ENCODE measurements at regions not wholly inside any gene's neighbourhood (a gene's known extent, or its start where the extent isn't known, plus 50 kb on each side); places are given as distances from the start of the nearest gene placed in this dataset.

- no peak for DNase-seq
- Histone ChIP-seq H3K36me3 (no peaks in the 10 kb centered on the region), H3K27ac (no peak overlapping the region), H3K9me3 (no peaks in the 10 kb centered on the region), H3K27me3 (no peaks in the 10 kb centered on the region), H3K4me1 (no peaks in the 10 kb centered on the region), H3K4me3 (no peak overlapping the region)
- in situ Hi-C loops (cut with MboI; ENCODE audit: low pct_ligation_motif_present in 1 of 4, low pct_unique_long_range_greater_than_20kb in 1 of 4, low sequenced_read_pairs in 3 of 4) = no loop called here
- WGBS, 2 donors (ENCODE audit: low coverage in 1 of 2) = 64 to 84% methylated on average over 2 to 3 of the region's 3 CpGs
- TF ChIP-seq CTCF (IDR thresholded peaks at IDR 0.05) (no peak), POLR2AphosphoS5 (IDR thresholded peaks at IDR 0.05) (no peak), POLR2A (IDR thresholded peaks at IDR 0.05) (no peak), EP300 (IDR thresholded peaks at IDR 0.05; ENCODE audit: low read depth) (no peak)
- intact Hi-C loops (cut with DNase I; ENCODE audit: low total_unique reads) = no loop called here
These were observed 831.6 kb upstream of the NDST4 start for GRCh38 chr4:115945026-115945425.

DNA sequence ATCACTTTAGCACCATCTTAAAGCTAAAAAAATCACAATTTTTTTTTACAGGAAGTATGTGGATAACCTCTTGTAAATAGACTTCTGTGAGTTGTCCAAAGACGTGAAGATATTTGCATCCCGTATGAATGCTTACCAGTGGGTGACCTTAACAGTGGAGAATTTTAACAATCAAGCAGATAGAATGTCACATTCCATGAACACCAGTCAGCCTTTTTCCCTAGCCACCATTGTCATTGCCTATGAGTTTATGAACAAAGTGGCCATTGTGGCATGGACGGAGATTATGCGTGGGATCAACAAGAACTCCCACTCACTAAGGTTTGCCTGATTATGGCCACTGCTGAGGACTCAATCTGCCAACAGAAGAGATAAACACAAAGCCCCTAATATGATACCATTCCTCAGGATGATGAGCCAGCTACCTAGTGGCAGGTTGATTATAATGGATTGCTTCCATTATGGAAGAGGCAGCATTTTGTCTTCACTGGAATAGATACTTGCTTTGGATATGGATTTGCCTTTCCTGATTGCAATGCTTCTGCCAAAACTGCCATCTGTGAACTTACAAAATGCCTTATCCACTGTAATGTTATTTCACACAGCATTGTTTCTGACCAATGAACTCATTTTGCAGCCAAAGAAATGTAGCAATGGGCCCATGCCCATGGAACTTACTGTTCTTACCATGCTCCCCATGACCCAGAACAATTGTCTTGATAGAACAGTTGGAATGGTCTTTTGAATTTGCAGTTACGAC is 830.9 kb upstream of the NDST4 start:
- intact Hi-C loops (cut with DNase I; ENCODE audit: low total_unique reads) (no loop called here), in situ Hi-C loops (cut with MboI; ENCODE audit: low pct_ligation_motif_present in 1 of 4, low pct_unique_long_range_greater_than_20kb in 1 of 4, low sequenced_read_pairs in 3 of 4) (no loop called here)
- DNase-seq = no peak
- Histone ChIP-seq H3K4me3 (no peak overlapping the region), H3K9me3 (no peaks in the 10 kb centered on the region), H3K27ac (no peak overlapping the region), H3K27me3 (no peaks in the 10 kb centered on the region), H3K36me3 (no peaks in the 10 kb centered on the region), H3K4me1 (no peaks in the 10 kb centered on the region)
- TF ChIP-seq CTCF (IDR thresholded peaks at IDR 0.05) = no peak
- TF ChIP-seq POLR2A (IDR thresholded peaks at IDR 0.05) = no peak
- no peak for TF ChIP-seq EP300 (IDR thresholded peaks at IDR 0.05; ENCODE audit: low read depth)
- WGBS, 2 donors (ENCODE audit: low coverage in 1 of 2) = 89 to 94% methylated on average over 3 to 5 of the region's 5 CpGs

GRCh38 chr4:115938764-115939443 is 825.5 kb upstream of the NDST4 start:
- H3K4me3 ChIP-seq = no peak overlapping the region
- in situ Hi-C loops (cut with MboI; ENCODE audit: low pct_ligation_motif_present in 1 of 4, low pct_unique_long_range_greater_than_20kb in 1 of 4, low sequenced_read_pairs in 3 of 4) (no loop called here), intact Hi-C loops (cut with DNase I; ENCODE audit: low total_unique reads) (no loop called here)

More at GRCh38 chr4:115938764-115939443, 825.5 kb upstream of the NDST4 start:
- Histone ChIP-seq H3K27ac (no peak overlapping the region), H3K27me3 (no peaks in the 10 kb centered on the region), H3K36me3 (no peaks in the 10 kb centered on the region), H3K4me1 (no peaks in the 10 kb centered on the region), H3K9me3 (no peaks in the 10 kb centered on the region)
- WGBS, 2 donors (ENCODE audit: low coverage in 1 of 2) = 77 to 85% methylated on average over 4 of the region's 4 CpGs
- DNase-seq = no peak
- no peak for TF ChIP-seq POLR2AphosphoS5 (IDR thresholded peaks at IDR 0.05)
- no peak for TF ChIP-seq POLR2A (IDR thresholded peaks at IDR 0.05)
- TF ChIP-seq EP300 (IDR thresholded peaks at IDR 0.05; ENCODE audit: low read depth) = no peak
- no peak for TF ChIP-seq CTCF (IDR thresholded peaks at IDR 0.05)

Measured in transverse colon (tissue), 4 donors.